ENCODE measurements at regions not wholly inside any gene's neighbourhood (a gene's known extent, or its start where the extent isn't known, plus 50 kb on each side); places are given as distances from the start of the nearest gene placed in this dataset.
A peak's percentile ranks its signal among the peaks of the same experiment; 100 is the strongest.

DNA sequence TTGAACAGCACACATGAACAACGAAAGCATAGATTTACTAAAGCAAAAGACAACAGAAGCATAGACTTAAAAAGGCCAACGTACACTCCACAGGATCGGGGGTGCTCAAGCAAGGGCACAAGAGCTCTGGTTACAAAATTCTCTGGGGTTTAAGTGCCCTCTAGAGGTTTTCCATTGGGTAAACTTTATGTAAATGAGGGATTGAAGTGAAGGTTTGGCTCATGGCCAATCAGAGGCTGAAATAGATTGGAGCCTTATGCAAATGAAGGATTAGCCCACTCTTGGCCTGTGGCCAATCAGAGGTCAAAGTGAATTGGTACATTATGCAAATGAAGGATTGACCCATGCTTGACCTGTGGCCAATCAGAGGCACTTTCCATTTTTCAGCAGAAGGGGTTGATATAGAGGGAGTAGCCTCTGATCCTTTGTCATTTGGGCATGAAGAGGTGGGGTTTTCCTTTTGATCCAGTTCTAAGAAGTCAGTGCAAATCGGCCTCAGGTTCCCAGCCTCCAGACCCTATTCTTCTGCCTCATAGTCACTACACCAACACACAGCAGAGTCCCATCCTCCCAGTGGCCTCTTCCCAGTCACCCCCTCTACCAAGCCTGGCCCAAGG, 244.9 kb downstream of the THBS2 start:
- H3K9me3 Mint-ChIP-seq (ENCODE audit: unreplicated experiment) = peaks cover 2% of the 10 kb centered on the region
- H3K36me3 Mint-ChIP-seq (ENCODE audit: low read depth, unreplicated experiment) = no peaks in the 10 kb centered on the region

DNA sequence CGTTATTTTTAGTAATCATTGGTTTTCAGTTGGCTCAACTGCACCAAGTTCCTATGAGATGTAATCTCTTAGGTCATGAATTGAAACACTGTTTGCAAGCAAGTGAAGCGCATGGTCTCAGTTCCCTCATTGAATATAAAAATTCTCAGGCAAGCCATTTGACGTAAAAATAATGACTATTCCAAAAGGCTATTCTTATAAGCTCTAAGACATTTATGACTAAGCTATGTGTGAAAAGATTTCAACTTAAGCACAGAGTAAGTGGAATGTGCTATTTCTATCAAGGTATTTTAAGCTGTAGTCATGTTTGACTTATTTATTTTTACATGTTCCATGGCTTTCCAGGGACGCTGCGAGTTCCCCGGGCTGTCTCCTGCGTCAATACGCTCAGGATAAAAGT, 248.5 kb downstream of the THBS2 start:
- H3K27me3 Mint-ChIP-seq (ENCODE audit: low read depth, unreplicated experiment) = no peaks in the 10 kb centered on the region
- no peaks in the 10 kb centered on the region for H3K36me3 Mint-ChIP-seq (ENCODE audit: low read depth, unreplicated experiment)
- peak; percentile 6 for DNase-seq (ENCODE audit: low read depth)
- no peaks in the 10 kb centered on the region for H3K9me3 ChIP-seq (ENCODE audit: insufficient read depth, low read depth, low read length)
- H3K4me1 ChIP-seq (ENCODE audit: insufficient read depth, low read length) = no peaks in the 10 kb centered on the region
- H3K27me3 ChIP-seq (ENCODE audit: insufficient read depth, low read length) = no peaks in the 10 kb centered on the region
- H3K27ac ChIP-seq (ENCODE audit: low read depth, low read length) = no peak overlapping the region
- H3K27ac Mint-ChIP-seq (ENCODE audit: unreplicated experiment) = no peak overlapping the region
- no peak for FAIRE-seq
- no peaks in the 10 kb centered on the region for H3K36me3 ChIP-seq (ENCODE audit: insufficient read depth, low read length)
- no peaks in the 10 kb centered on the region for H4K20me1 ChIP-seq (ENCODE audit: insufficient read depth, low read length)
- H3K4me3 Mint-ChIP-seq (ENCODE audit: unreplicated experiment) = no peak overlapping the region
- no peak overlapping the region for H2AFZ ChIP-seq (ENCODE audit: low read depth, low read length)
- no peaks in the 10 kb centered on the region for H3K4me1 Mint-ChIP-seq (ENCODE audit: low read depth, unreplicated experiment)
- no peak overlapping the region for H3K9ac ChIP-seq (ENCODE audit: low read length)
- H3K9me3 Mint-ChIP-seq (ENCODE audit: unreplicated experiment) = peaks cover 2% of the 10 kb centered on the region
- TF ChIP-seq EZH2 (IDR thresholded peaks at IDR 0.05; ENCODE audit: insufficient read depth, low read length) = no peak
- TF ChIP-seq, protein P1, sequence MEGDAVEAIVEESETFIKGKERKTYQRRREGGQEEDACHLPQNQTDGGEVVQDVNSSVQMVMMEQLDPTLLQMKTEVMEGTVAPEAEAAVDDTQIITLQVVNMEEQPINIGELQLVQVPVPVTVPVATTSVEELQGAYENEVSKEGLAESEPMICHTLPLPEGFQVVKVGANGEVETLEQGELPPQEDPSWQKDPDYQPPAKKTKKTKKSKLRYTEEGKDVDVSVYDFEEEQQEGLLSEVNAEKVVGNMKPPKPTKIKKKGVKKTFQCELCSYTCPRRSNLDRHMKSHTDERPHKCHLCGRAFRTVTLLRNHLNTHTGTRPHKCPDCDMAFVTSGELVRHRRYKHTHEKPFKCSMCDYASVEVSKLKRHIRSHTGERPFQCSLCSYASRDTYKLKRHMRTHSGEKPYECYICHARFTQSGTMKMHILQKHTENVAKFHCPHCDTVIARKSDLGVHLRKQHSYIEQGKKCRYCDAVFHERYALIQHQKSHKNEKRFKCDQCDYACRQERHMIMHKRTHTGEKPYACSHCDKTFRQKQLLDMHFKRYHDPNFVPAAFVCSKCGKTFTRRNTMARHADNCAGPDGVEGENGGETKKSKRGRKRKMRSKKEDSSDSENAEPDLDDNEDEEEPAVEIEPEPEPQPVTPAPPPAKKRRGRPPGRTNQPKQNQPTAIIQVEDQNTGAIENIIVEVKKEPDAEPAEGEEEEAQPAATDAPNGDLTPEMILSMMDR (IDR thresholded peaks at IDR 0.05; ENCODE audit: insufficient read depth, low read depth, low read length) = no peak
- no peaks in the 10 kb centered on the region for H3K79me2 ChIP-seq (ENCODE audit: insufficient read depth, low read length)
- H3K4me2 ChIP-seq (ENCODE audit: low read length) = no peak overlapping the region
- H3K4me3 ChIP-seq (ENCODE audit: insufficient read depth, low read depth, low read length) = no peak overlapping the region

More for the DNA sequence above, 244.9 kb downstream of the THBS2 start:
- H3K4me1 ChIP-seq (ENCODE audit: insufficient read depth, low read length) = no peaks in the 10 kb centered on the region
- FAIRE-seq (no peak), DNase-seq (ENCODE audit: low read depth) (no peak)
- H2AFZ ChIP-seq (ENCODE audit: low read depth, low read length) = no peak overlapping the region
- H4K20me1 ChIP-seq (ENCODE audit: insufficient read depth, low read length) = no peaks in the 10 kb centered on the region
- H3K27ac Mint-ChIP-seq (ENCODE audit: unreplicated experiment) = no peak overlapping the region
- no peaks in the 10 kb centered on the region for H3K4me1 Mint-ChIP-seq (ENCODE audit: low read depth, unreplicated experiment)
- no peak overlapping the region for H3K9ac ChIP-seq (ENCODE audit: low read length)
- no peak overlapping the region for H3K27ac ChIP-seq (ENCODE audit: low read depth, low read length)
- H3K27me3 Mint-ChIP-seq (ENCODE audit: low read depth, unreplicated experiment) = no peaks in the 10 kb centered on the region
- H3K36me3 ChIP-seq (ENCODE audit: insufficient read depth, low read length) = no peaks in the 10 kb centered on the region
- H3K27me3 ChIP-seq (ENCODE audit: insufficient read depth, low read length) = no peaks in the 10 kb centered on the region
- H3K4me3 Mint-ChIP-seq (ENCODE audit: unreplicated experiment) = no peak overlapping the region
- TF ChIP-seq, protein P1 (IDR thresholded peaks at IDR 0.05; ENCODE audit: insufficient read depth, low read depth, low read length) = no peak
- no peak for TF ChIP-seq EZH2 (IDR thresholded peaks at IDR 0.05; ENCODE audit: insufficient read depth, low read length)
- no peak overlapping the region for H3K4me2 ChIP-seq (ENCODE audit: low read length)
- no peaks in the 10 kb centered on the region for H3K79me2 ChIP-seq (ENCODE audit: insufficient read depth, low read length)
- no peaks in the 10 kb centered on the region for H3K9me3 ChIP-seq (ENCODE audit: insufficient read depth, low read depth, low read length)
- H3K4me3 ChIP-seq (ENCODE audit: insufficient read depth, low read depth, low read length) = no peak overlapping the region

DNA sequence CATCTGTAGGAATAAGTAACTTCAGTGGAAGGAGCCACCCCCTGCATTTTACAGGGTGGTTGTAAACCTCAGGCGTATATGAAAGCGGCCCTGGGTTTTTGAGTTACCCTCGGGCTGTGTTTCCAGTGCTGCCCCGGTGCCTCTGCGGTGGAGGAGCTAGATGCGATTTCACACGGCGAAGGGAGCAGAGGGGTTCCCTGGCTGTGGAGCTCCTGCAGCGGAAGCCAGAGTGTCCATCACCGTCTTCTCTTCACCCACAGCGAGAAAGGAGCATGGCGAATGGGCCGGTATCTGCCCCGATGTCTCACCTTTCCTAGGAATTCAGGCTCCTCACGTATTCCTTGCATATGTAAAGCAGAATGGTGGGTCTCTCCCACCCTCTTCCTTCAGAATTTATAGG, 253.6 kb downstream of the THBS2 start:
- H3K27ac Mint-ChIP-seq (ENCODE audit: unreplicated experiment) = no peak overlapping the region
- Histone ChIP-seq H2AFZ (ENCODE audit: low read depth, low read length) (no peak overlapping the region), H3K4me1 (ENCODE audit: insufficient read depth, low read length) (no peaks in the 10 kb centered on the region), H3K9ac (ENCODE audit: low read length) (no peak overlapping the region), H3K4me3 (ENCODE audit: insufficient read depth, low read depth, low read length) (no peak overlapping the region), H3K27ac (ENCODE audit: low read depth, low read length) (no peak overlapping the region), H3K27me3 (ENCODE audit: insufficient read depth, low read length) (no peaks in the 10 kb centered on the region), H3K9me3 (ENCODE audit: insufficient read depth, low read depth, low read length) (no peaks in the 10 kb centered on the region), H3K4me2 (ENCODE audit: low read length) (no peak overlapping the region), H3K79me2 (ENCODE audit: insufficient read depth, low read length) (no peaks in the 10 kb centered on the region), H4K20me1 (ENCODE audit: insufficient read depth, low read length) (no peaks in the 10 kb centered on the region), H3K36me3 (ENCODE audit: insufficient read depth, low read length) (no peaks in the 10 kb centered on the region)
- H3K9me3 Mint-ChIP-seq (ENCODE audit: unreplicated experiment) = peaks cover 6% of the 10 kb centered on the region
- H3K36me3 Mint-ChIP-seq (ENCODE audit: low read depth, unreplicated experiment) = no peaks in the 10 kb centered on the region
- DNase-seq (ENCODE audit: low read depth) = no peak
- TF ChIP-seq, protein P1 (IDR thresholded peaks at IDR 0.05; ENCODE audit: insufficient read depth, low read depth, low read length) = no peak
- TF ChIP-seq EZH2 (IDR thresholded peaks at IDR 0.05; ENCODE audit: insufficient read depth, low read length) = no peak
- no peaks in the 10 kb centered on the region for H3K27me3 Mint-ChIP-seq (ENCODE audit: low read depth, unreplicated experiment)
- no peak for FAIRE-seq
- H3K4me3 Mint-ChIP-seq (ENCODE audit: unreplicated experiment) = no peak overlapping the region
- no peaks in the 10 kb centered on the region for H3K4me1 Mint-ChIP-seq (ENCODE audit: low read depth, unreplicated experiment)
